ENCODE measurements at regions not wholly inside any gene's neighbourhood (a gene's known extent, or its start where the extent isn't known, plus 50 kb on each side); places are given as distances from the start of the nearest gene placed in this dataset.
"Not testable (repeated sequence)": the region's sequence is repeated elsewhere in the genome, so short reads cannot be mapped to it uniquely, and the experiment has no call there.

GRCh38 chr4:189664693-189665250 is 275.9 kb upstream of the FRG1 start:
- DNase-seq (ENCODE audit: low spot score), result no peak

DNA sequence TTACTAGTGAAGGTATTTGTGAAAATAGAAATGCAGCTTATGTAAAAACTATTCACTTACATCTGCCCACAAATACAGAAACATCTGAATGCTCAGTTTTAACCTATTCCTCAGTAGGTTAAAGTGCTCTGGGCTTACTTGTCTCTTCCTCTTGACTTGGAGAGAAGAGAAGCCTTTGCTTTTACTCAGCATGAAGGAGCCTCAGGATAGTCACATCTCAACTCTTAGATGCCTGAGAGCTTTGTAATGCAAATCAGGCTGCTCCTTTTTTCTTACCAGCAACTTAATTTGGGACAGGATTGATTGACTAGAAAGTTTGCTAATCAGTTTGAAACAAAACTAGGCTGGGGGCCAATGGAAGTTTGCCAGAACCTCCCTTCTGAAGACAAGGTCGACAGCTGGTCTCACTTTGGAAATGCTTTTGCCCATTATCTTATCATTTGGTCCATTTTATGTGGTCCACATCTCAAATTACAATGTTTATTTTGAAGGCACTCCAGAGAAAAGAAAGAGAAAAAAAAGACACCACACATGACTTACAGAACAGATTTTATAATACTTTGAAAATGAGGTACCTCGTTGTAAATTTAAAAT is 274.9 kb upstream of the FRG1 start:
- DNase-seq (ENCODE audit: low spot score), result not testable (repeated sequence)

DNA sequence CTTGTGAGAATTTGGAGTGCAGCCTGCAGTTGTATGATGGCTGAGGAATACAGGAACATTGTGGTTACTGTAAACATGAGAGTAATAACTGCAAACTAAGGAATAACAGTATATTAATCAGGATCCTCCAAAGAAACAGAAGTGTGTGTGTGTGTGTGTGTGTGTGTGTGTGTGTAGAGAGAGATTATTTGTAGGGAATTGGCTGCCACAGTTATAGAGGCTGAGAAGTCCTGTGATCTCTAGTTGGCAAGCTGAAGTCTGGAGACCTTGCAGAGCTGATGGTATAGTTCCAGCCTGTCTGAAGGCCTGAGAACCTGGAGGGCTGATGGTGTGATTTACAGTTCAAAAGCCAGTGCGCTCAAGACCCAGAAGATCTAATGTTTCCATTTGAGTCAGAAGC is 273.3 kb upstream of the FRG1 start:
- not testable (repeated sequence) for DNase-seq (ENCODE audit: low spot score)

- DNase-seq (ENCODE audit: low spot score), result not testable (repeated sequence)
Measured at GRCh38 chr4:189697675-189698245, 242.9 kb upstream of the FRG1 start.

DNA sequence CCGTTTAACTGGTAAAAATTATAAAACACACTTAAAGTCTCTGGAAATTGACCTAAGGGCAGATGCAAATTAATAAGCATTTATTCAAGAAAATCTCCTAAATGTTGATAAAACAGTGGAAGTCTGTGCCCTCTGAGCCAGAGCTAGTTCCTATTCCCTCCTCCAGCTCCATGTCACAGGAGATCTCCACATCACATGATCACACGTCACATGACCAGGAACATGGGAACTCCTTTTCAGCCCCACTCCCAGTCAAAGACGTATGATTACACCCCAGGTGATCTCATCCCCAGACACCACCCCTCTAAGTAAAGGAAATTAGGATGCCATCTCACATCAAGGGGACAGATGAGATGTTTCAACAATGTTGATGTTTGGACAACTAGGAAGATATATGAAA is 237.7 kb upstream of the FRG1 start:
- DNase-seq (ENCODE audit: low spot score), result not testable (repeated sequence)

- DNase-seq (ENCODE audit: low spot score), result peak; percentile 60
Measured at GRCh38 chr4:189706821-189707220, 233.9 kb upstream of the FRG1 start.

GRCh38 chr4:189707227-189707626 is 233.4 kb upstream of the FRG1 start:
- DNase-seq (ENCODE audit: low spot score), result peak; percentile 1

DNA sequence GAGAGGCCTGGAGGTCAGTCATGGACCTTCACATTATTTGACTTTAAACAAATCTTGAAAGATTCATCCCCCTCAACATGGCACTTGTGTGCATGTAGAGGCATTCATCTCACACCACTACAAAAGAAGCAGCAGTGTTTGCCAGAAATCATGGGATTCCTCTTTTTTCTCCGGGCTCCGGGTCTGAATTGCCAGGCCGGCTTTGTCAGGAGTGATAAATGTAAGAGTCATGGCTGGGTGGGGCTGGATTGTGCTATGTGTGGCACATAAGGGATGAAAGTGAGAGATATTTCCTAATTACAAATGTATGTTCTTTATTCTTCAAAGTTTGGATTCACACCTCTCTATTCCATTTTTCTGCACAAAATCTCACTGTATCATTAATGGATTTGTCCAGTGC is 228.7 kb upstream of the FRG1 start:
- DNase-seq (ENCODE audit: low spot score), result not testable (repeated sequence)

DNA sequence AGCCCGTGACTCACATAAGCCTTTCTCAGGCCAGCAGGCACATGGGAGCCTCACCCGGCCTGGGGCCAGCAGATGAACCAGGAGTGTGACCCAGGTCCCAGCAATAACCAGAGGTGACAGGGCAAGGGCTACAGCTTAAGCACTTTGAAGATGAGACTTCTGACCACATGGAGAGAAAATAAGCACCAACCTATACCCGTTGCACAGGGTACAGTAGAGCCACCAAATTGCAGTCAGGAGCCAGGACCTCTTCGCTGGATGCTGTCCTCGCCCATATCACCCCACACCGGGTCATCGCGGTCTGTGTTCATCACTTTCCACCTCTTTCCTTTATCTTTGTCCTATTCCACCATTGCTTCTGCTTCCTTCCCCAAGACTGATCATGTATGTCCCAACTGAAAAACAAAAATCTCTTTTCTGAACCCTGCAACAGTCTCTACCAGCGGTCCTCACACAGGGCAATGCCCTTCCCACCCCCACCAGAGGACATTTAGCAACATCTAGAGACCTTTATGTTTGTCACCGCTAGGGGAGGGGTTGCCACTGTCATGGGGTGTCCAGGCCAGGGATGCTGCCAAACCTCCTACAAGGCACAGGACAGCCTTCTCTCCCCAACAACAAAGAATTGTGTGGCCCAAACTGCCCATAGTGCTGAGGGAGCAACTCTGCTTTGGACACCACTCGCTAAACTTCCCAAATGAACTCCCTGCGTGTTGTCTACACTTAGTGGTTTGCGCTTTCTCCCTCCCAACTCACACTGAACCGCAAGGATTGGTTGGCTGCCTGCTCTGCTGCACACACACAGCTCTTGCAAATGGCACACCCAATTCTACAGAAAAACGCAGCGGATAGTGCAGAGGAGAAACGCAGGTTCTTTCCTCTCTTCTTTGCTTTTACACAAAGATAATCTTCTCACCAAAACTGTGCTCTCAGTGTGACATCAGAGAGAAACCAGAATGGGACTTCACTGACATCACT is 219.4 kb upstream of the FRG1 start:
- not testable (repeated sequence) for DNase-seq (ENCODE audit: low spot score)

DNA sequence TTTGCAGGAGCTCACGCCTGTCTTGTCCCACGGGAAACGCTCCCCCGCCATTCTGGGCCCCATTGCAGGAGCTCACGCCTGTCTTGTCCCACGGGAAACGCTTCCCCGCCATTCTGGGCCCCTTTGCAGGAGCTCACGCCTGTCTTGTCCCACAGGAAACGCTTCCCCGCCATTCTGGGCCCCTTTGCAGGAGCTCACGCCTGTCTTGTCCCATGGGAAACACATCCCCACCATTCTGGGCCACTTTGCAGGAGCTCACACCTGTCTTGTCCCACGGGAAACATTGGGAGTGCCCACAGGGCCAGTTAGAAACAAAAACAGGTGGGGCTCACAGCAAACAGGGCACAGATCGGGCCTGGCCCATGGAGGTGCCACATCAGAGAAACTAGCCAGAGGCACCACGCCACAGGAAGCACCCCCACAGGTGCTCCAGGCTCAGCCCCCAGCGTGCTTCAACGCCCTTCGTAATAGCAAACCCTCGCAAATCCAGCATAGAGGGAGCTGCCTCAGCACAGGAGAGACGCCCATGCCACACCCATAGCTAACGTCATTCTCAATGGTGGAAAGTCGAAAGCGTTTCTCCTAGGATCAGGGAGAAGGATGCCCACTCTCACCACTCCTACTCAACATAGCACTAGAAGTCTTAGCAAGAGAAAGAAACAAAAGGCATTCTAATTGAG is 218.2 kb upstream of the FRG1 start:
- DNase-seq (ENCODE audit: low spot score), result not testable (repeated sequence)

DNA sequence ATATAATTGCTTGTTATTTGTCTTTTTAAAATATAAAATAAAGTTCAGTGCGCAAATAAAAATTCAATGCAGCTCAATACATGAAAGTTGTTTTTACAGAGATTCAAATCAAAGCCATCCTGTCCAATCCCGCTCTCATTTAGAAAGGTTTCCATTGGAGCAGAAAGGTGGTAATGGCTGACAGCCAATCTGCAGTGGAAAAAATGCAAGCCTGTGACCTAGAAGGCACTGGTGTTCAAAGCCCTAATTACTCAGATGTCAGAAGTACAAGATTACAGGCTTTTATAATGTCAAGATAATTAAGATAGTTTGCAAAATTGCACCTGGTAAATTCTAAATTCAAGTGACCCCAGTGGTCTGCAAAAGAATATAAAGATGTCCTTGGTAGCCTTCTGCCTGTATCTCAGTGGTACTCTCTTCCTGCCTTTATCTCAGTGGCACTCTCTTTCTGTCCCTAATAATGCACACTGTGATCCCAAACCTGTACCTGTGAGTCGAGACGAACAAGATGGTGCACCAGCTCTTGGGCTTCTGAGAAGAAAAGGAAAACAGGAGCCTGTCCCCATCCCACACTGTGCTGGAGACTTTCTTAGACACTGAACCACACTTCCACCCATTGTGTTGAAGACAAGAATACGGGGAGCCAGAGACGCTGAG is 212.6 kb upstream of the FRG1 start:
- not testable (repeated sequence) for DNase-seq (ENCODE audit: low spot score)

DNA sequence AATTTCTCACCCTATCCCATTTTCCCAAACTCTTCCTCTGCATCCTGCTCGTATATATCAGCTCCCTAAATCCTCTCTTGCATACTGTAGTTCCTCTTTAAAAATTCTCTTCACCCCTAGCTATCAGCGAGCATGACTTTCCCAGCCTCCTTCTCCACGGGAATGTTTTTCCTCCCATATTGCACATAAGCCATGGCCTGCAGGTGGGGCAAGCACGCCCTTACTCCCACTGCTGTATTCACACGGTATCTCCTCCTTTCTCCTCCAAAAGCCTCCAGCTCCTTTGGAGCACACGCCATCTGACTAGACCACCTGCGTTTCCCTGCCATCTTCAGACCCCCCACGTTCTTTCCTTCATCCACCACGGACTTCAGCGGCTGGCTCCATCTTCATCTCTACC is 208.7 kb upstream of the FRG1 start:
- not testable (repeated sequence) for DNase-seq (ENCODE audit: low spot score)

DNA sequence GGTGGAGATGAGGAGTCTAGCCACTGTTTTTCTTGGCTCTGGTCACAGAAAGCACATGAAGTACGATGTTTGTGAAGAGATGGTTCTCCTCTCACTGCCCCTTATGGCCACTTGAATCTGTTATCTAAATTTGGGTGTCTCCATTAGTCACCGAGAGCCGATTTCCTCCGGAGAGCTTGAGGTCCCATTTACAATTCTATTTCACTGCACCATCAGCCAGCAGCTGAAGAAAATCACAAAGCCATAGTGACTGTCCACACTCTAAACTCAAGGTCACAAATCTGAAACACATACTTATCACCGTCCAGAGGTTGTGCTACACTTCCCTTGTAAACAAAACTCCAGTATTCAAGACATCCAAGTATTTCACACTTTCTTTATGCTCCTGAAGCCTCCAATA is 207.2 kb upstream of the FRG1 start:
- DNase-seq (ENCODE audit: low spot score), result not testable (repeated sequence)

DNA sequence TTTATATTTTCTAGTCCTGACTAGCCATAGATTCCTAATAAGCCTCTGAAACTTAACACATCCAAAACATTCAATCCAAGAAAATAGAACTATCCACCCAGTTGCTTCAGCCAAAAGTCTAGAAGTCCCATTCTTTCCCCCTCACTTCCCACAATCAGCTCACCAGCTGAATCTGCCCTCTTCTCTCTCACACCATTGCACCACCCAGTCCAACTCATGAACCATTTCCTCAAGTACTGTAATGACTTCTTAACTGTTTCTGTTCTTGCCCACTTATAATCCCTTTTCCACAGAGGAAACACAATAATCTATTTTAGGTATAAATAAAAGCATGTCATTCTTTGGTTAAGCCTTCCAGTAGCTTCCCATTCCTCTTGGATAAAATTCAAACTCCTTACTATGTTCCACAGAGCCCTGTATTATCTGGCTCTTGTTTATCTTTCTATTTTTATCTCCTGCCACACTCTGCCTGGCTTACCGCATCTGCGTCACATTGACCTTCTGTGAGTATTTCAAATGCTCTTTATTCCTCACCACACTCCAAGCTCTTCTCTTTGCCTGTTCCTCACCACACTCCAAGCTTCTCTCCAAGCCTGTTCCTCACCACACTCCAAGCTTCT is 205.9 kb upstream of the FRG1 start:
- not testable (repeated sequence) for DNase-seq (ENCODE audit: low spot score)

- DNase-seq (ENCODE audit: low spot score), result not testable (repeated sequence)
Measured at GRCh38 chr4:189736656-189737055, 204.0 kb upstream of the FRG1 start.

GRCh38 chr4:189740118-189740517 is 200.6 kb upstream of the FRG1 start:
- not testable (repeated sequence) for DNase-seq (ENCODE audit: low spot score)

DNA sequence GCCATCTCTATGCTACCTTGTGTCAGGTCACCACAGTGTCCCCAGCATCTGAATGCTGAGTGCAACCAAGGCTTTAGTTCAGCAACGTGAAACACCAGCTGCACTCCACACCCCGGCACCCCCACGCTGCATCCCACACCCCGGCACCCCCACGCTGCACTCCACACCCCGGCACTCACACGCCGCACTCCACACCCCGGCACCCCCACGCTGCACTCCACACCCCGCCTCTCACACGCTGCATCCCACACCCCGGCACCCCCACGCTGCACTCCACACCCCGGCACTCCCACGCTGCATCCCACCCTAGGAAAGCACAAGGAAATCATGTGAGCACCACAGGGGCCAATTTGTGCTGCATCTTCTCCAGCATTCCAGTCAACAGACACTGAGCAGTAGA is 199.8 kb upstream of the FRG1 start:
- DNase-seq (ENCODE audit: low spot score), result no peak

GRCh38 chr4:189753092-189753491 is 187.6 kb upstream of the FRG1 start:
- DNase-seq (ENCODE audit: low spot score), result not testable (repeated sequence)

- DNase-seq (ENCODE audit: low spot score), result no peak
Measured at GRCh38 chr4:189763583-189763982, 177.1 kb upstream of the FRG1 start.

GRCh38 chr4:189765301-189765700 is 175.4 kb upstream of the FRG1 start:
- no peak for DNase-seq (ENCODE audit: low spot score)

DNA sequence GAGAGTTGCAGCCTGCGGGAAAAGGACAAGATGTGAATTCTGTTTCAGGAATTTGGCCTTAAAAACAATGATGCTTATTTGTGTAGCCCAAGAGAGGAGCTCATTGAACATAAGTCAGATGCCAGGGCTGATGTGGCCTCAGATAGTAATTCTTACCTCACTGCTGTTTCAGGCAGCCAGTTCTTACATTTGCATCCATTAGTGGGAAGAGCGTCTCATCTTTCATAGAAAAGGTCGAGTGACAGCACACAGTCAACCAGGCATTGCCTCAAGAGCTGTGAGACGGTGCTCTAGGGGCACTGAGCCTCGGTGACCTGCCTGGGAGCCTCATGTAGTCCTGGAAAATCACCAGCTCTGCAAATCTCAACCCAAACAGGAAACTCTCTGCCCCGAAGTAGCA is 174.9 kb upstream of the FRG1 start:
- DNase-seq (ENCODE audit: low spot score), result no peak

Data from globus pallidus (tissue), 1 donor.